GM21576 (cell line): ENCODE measurements at regions not wholly inside any gene's neighbourhood (a gene's known extent, or its start where the extent isn't known, plus 50 kb on each side); places are given as distances from the start of the nearest gene placed in this dataset.
"Not testable (repeated sequence)": the region's sequence is repeated elsewhere in the genome, so short reads cannot be mapped to it uniquely, and the experiment has no call there.

Experiments used
- ATAC-seq: cut with Tn5 transposase; IDR thresholded peaks from one replicate; pipeline ENCODE4 v1.9.1; 2021; ENCODE audit warnings: mild to moderate bottlenecking, moderate library complexity; ENCODE audit not compliant: unreplicated experiment

GRCh38 chr4:29908276-29908675 is 811.9 kb upstream of the PCDH7 start:
- no peak for ATAC-seq

- no peak for ATAC-seq
Measured at GRCh38 chr4:29927895-29928294, 792.3 kb upstream of the PCDH7 start.

- ATAC-seq: no peak
Measured at GRCh38 chr4:29948451-29948850, 771.7 kb upstream of the PCDH7 start.

- ATAC-seq: no peak
Measured at GRCh38 chr4:29948858-29949257, 771.3 kb upstream of the PCDH7 start.

GRCh38 chr4:29966386-29966785 is 753.8 kb upstream of the PCDH7 start:
- no peak for ATAC-seq

GRCh38 chr4:29970626-29971025 is 749.5 kb upstream of the PCDH7 start:
- ATAC-seq: no peak

GRCh38 chr4:29972121-29972520 is 748.0 kb upstream of the PCDH7 start:
- ATAC-seq: no peak

GRCh38 chr4:29983890-29984289 is 736.3 kb upstream of the PCDH7 start:
- ATAC-seq: no peak

GRCh38 chr4:30001628-30002027 is 718.5 kb upstream of the PCDH7 start:
- no peak for ATAC-seq

GRCh38 chr4:30002341-30002740 is 717.8 kb upstream of the PCDH7 start:
- no peak for ATAC-seq

- ATAC-seq: no peak
Measured at GRCh38 chr4:30005995-30006394, 714.2 kb upstream of the PCDH7 start.

- ATAC-seq: no peak
Measured at GRCh38 chr4:30024526-30024925, 695.6 kb upstream of the PCDH7 start.

- no peak for ATAC-seq
Measured at GRCh38 chr4:30028826-30029225, 691.3 kb upstream of the PCDH7 start.

GRCh38 chr4:30056016-30056766 is 664.0 kb upstream of the PCDH7 start:
- no peak for ATAC-seq

GRCh38 chr4:30068234-30068633 is 651.9 kb upstream of the PCDH7 start:
- ATAC-seq: no peak

GRCh38 chr4:30073011-30073710 is 647.0 kb upstream of the PCDH7 start:
- ATAC-seq: no peak

GRCh38 chr4:30092420-30093128 is 627.6 kb upstream of the PCDH7 start:
- ATAC-seq: not testable (repeated sequence)

- no peak for ATAC-seq
Measured at GRCh38 chr4:30094887-30095286, 625.3 kb upstream of the PCDH7 start.

GRCh38 chr4:30103455-30103854 is 616.7 kb upstream of the PCDH7 start:
- ATAC-seq: no peak

GRCh38 chr4:30116401-30116800 is 603.8 kb upstream of the PCDH7 start:
- no peak for ATAC-seq

- no peak for ATAC-seq
Measured at GRCh38 chr4:30117433-30117832, 602.7 kb upstream of the PCDH7 start.

GRCh38 chr4:30122711-30123110 is 597.5 kb upstream of the PCDH7 start:
- no peak for ATAC-seq
